ENCODE measurements at regions not wholly inside any gene's neighbourhood (a gene's known extent, or its start where the extent isn't known, plus 50 kb on each side); places are given as distances from the start of the nearest gene placed in this dataset.

- H3K9me3 ChIP-seq (ENCODE audit: control insufficient read depth in 1 of 2, insufficient read depth in 1 of 2, low read depth in 1 of 2, low read length in 2 of 2): peaks cover 0 to 9% of the 10 kb centered on the region in 2 experiments; a peak in 2 of 4 replicates
- no peak overlapping the region for H2AFZ ChIP-seq (ENCODE audit: low read depth, low read length, poor library complexity, severe bottlenecking)
- H4K20me1 ChIP-seq (ENCODE audit: insufficient read depth): no peaks in the 10 kb centered on the region
- H3K9ac ChIP-seq (ENCODE audit: low read length): no peak overlapping the region
- H3K4me3 ChIP-seq (replicated peaks in 1 of 2; ENCODE audit: low read depth in 1 of 2, low read length in 2 of 2): no peak overlapping the region
- no peak overlapping the region for H3K27ac ChIP-seq (ENCODE audit: low read depth, low read length)
- RAD21 ChIA-PET (ENCODE audit: low non-redundant PET in 1 of 2, low total read pairs in 2 of 2, uncharacterized antibody in 2 of 2, unreplicated experiment in 2 of 2): no interaction called here
- H3K27me3 ChIP-seq (ENCODE audit: insufficient read depth, low read length): no peaks in the 10 kb centered on the region
- POLR2A ChIA-PET: no interaction called here
- H3K36me3 ChIP-seq (ENCODE audit: control insufficient read depth in 1 of 2, insufficient read depth in 2 of 2, low read length in 2 of 2): no peaks in the 10 kb centered on the region
- BruUV-seq (replicated peaks): no TSS peak
- DNase-seq (ENCODE audit: low read depth, low spot score) (no peak), ATAC-seq (no peak)
- TF ChIP-seq CBX3 (IDR thresholded peaks at IDR 0.05; ENCODE audit: low read depth): no peak
- TF ChIP-seq POLR2AphosphoS5 (IDR thresholded peaks at IDR 0.05; ENCODE audit: low read depth, low read length): no peak
- TF ChIP-seq RAD21 (IDR thresholded peaks at IDR 0.05; ENCODE audit: low read depth): no peak
- no peak for TF ChIP-seq CTCF (IDR thresholded peaks at IDR 0.05 in 2 of 3, conservative IDR thresholded peaks at IDR 0.05 in 1 of 3; ENCODE audit: borderline replicate concordance in 1 of 3, insufficient read depth in 1 of 3, low read depth in 2 of 3, low read length in 2 of 3)
- no peak for TF ChIP-seq ATF3 (IDR thresholded peaks at IDR 0.05)
- no peak for TF ChIP-seq CEBPB (IDR thresholded peaks at IDR 0.05; ENCODE audit: low read depth)
- TF ChIP-seq EZH2phosphoT487 (IDR thresholded peaks at IDR 0.05; ENCODE audit: borderline replicate concordance): no peak
- no peak for TF ChIP-seq FOSL1 (IDR thresholded peaks at IDR 0.05; ENCODE audit: low read depth)
- TF ChIP-seq ZBTB33 (IDR thresholded peaks at IDR 0.05; ENCODE audit: extremely low read depth, insufficient replicate concordance, low read length): no peak
- TF ChIP-seq MAX (IDR thresholded peaks at IDR 0.05): no peak
- no peak for TF ChIP-seq SRF (IDR thresholded peaks at IDR 0.05; ENCODE audit: low read depth)
- no peak for TF ChIP-seq JUND (IDR thresholded peaks at IDR 0.05)
- no peak for TF ChIP-seq SP1 (IDR thresholded peaks at IDR 0.05; ENCODE audit: low read depth)
- no peak for TF ChIP-seq ELF1 (IDR thresholded peaks at IDR 0.05; ENCODE audit: borderline replicate concordance, low read depth)
- no peak for TF ChIP-seq EGR1 (IDR thresholded peaks at IDR 0.05; ENCODE audit: low read depth)
- no peak for TF ChIP-seq SIN3A (IDR thresholded peaks at IDR 0.05; ENCODE audit: low read depth)
- no peak for TF ChIP-seq POLR2A (IDR thresholded peaks at IDR 0.05; ENCODE audit: borderline replicate concordance, extremely low read depth, insufficient read depth, insufficient read length)
- intact Hi-C loops (cut with micrococcal nuclease): loop anchor here (2.0 kb wide), 1 partner anchor 48 kb away; no protein-coding TSS in a partner anchor
- H3K4me2 ChIP-seq (ENCODE audit: low read length): no peak overlapping the region
- H3K9me2 ChIP-seq (ENCODE audit: insufficient read depth): no peaks in the 10 kb centered on the region
- H3K4me1 ChIP-seq (ENCODE audit: control insufficient read depth in 1 of 2, insufficient read depth in 2 of 2, low read length in 2 of 2): no peaks in the 10 kb centered on the region
- CTCF ChIA-PET: no interaction called here
- H3K79me2 ChIP-seq (ENCODE audit: insufficient read depth, low read length): no peaks in the 10 kb centered on the region
Observed at GRCh38 chr20:52880997-52881396, 91.2 kb upstream of the TSHZ2 start.

Measured in HCT116 (cell line).